H1 (cell line): ENCODE measurements at regions not wholly inside any gene's neighbourhood (a gene's known extent, or its start where the extent isn't known, plus 50 kb on each side); places are given as distances from the start of the nearest gene placed in this dataset.

Source experiments
- POU5F1 ChIP-seq: IDR thresholded peaks from 2 replicates; pipeline ENCODE4 v1.6.1; 2011; ENCODE audit warnings: low read depth, mild to moderate bottlenecking, low read length, moderate library complexity
- SIN3A ChIP-seq, 2 experiments: IDR thresholded peaks in 1 of 2; conservative IDR thresholded peaks in 1 of 2; 2 replicates each; pipeline ENCODE4 v1.6.1; 2011 to 2012; ENCODE audit warnings: low read length in 2 of 2, improper control_type of control experiment in 1 of 2, low read depth in 1 of 2, mild to moderate bottlenecking in 1 of 2
- SIRT6 ChIP-seq: IDR thresholded peaks from one replicate; pipeline ENCODE4 v1.7.1; 2012; ENCODE audit warnings: low read length, inconsistent platforms

DNA sequence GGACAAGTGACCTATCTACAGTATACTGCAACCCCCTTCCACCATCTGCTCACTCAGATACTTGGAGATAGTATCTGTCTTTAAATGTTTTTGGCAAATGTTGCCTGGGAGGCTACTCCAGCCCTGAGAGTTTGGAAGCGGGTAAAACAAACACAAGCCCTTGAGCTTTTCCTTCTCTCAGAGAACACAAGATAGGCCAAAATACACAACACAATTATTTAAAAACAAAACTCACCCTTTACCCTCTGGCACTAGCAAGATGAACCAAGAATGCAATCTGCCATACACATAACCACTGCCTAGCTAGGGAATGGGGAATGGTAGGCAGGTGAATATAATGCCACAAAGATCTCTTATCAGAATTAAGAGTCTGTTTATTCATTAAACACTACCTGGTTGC lies 324.7 kb upstream of the FAM47C start (continued):
- TF ChIP-seq POU5F1 (no peak), SIN3A (conservative IDR thresholded peaks at IDR 0.05 in 1 of 2, IDR thresholded peaks at IDR 0.05 in 1 of 2; ENCODE audit: low read depth in 1 of 2, low read length in 2 of 2) (no peak), SIRT6 (no peak)
